Hindlimb muscle (tissue), 1 donor: ENCODE measurements at regions not wholly inside any gene's neighbourhood (a gene's known extent, or its start where the extent isn't known, plus 50 kb on each side); places are given as distances from the start of the nearest gene placed in this dataset.
"Not testable (repeated sequence)": the region's sequence is repeated elsewhere in the genome, so short reads cannot be mapped to it uniquely, and the experiment has no call there.

Source experiments
- DNase-seq: peaks from one replicate; pipeline ENCODE4 v3.0.0-alpha.2; 2013

GRCh38 chr11:114949614-114950351 is 271.5 kb downstream of the NXPE2 start:
- no peak for DNase-seq

GRCh38 chr11:114953039-114953438 is 274.7 kb downstream of the NXPE2 start:
- DNase-seq: no peak

GRCh38 chr11:114955923-114956322 is 277.6 kb downstream of the NXPE2 start:
- DNase-seq: no peak

- DNase-seq: no peak
Measured at GRCh38 chr11:114956566-114956965, 278.2 kb downstream of the NXPE2 start.

GRCh38 chr11:114959953-114960505 is 281.7 kb downstream of the NXPE2 start:
- DNase-seq: no peak

- DNase-seq: not testable (repeated sequence)
Measured at GRCh38 chr11:114960819-114961218, 282.5 kb downstream of the NXPE2 start.

- no peak for DNase-seq
Measured at GRCh38 chr11:114964676-114965214, 286.4 kb downstream of the NXPE2 start.

GRCh38 chr11:114970927-114971645 is 292.8 kb downstream of the NXPE2 start:
- no peak for DNase-seq

GRCh38 chr11:114972105-114972504 is 293.8 kb downstream of the NXPE2 start:
- no peak for DNase-seq

- peak; percentile 18 for DNase-seq
Measured at GRCh38 chr11:114977651-114978050, 299.3 kb downstream of the NXPE2 start.

- no peak for DNase-seq
Measured at GRCh38 chr11:114982141-114982540, 303.8 kb downstream of the NXPE2 start.

- DNase-seq: no peak
Measured at GRCh38 chr11:114984611-114985163, 306.4 kb downstream of the NXPE2 start.

- no peak for DNase-seq
Measured at GRCh38 chr11:114986365-114986764, 308.0 kb downstream of the NXPE2 start.

GRCh38 chr11:114987186-114987760 is 308.9 kb downstream of the NXPE2 start:
- no peak for DNase-seq

GRCh38 chr11:114988644-114989043 is 310.3 kb downstream of the NXPE2 start:
- DNase-seq: no peak

- DNase-seq: no peak
Measured at GRCh38 chr11:114989536-114989935, 311.2 kb downstream of the NXPE2 start.

GRCh38 chr11:115005663-115006062 is 327.3 kb downstream of the NXPE2 start:
- no peak for DNase-seq

- DNase-seq: no peak
Measured at GRCh38 chr11:115007851-115008250, 329.5 kb downstream of the NXPE2 start.

GRCh38 chr11:115008799-115009198 is 330.5 kb downstream of the NXPE2 start:
- no peak for DNase-seq

- no peak for DNase-seq
Measured at GRCh38 chr11:115017529-115017928, 339.2 kb downstream of the NXPE2 start.

GRCh38 chr11:115030166-115030565 is 351.8 kb downstream of the NXPE2 start:
- no peak for DNase-seq

GRCh38 chr11:115036406-115037180 is 358.3 kb downstream of the NXPE2 start:
- DNase-seq: peak; percentile 32
